Left ventricle myocardium superior (tissue), 1 donor: ENCODE measurements at regions not wholly inside any gene's neighbourhood (a gene's known extent, or its start where the extent isn't known, plus 50 kb on each side); places are given as distances from the start of the nearest gene placed in this dataset.

Experiments
- ATAC-seq: fragments of 200-7000 bp; cut with Tn5 transposase; one replicate; pipeline ENCODE4 v1.9.1; 2020; ENCODE audit warnings: mild to moderate bottlenecking, moderate library complexity
- DNase-seq: peaks from one replicate; pipeline ENCODE4 v3.0.0-alpha.2; 2020
- intact Hi-C: fragments of 100-400 bp; cut with micrococcal nuclease; formaldehyde crosslinking; loops from one replicate; pipeline ENCODE4 v1.11.0; 2022
- donor health status: DM: no; HTN: yes; CAD: no; lungs with severe emphysema.

DNA sequence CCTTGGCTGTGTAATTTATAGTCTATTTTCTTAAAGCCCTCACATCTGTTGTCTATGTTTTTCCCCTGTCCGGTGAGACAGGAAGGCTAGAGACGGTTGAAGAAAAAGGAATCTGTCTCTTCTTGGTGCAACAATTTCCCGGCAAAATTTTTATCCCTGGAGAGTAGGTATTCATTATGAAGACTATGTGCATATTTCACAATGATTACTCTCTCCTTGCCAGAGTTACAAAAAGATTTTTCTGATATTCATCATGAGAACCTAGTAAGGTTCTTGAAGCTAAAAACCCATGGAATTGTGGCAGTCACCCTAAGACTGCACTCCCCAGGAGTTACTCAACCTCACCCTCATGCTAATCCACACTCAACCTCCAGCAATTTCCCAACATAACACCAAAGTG, 55.0 kb upstream of the GHITM start:
- DNase-seq = no peak
- intact Hi-C loops = no loop called here
- no peak for ATAC-seq

DNA sequence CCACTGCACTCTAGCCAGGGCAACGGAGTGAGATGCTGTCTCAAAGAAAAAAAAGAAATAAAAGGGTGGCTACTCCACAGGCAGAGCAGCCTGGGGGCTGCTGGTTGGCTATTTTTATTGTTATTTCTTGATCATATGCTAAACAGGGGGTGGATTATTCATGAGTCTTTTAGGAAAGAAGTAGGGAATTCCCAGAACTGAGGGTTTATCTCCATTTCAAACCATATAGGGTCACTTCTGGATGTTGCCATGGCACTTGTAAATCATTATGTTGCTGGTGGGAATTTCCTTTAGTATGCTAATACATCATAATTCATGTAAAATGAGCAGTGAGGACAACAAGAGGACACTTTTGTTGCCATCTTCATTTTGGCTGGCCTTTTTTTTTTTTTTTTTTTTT, 52.1 kb upstream of the GHITM start:
- intact Hi-C loops = no loop called here
- no peak for ATAC-seq

DNA sequence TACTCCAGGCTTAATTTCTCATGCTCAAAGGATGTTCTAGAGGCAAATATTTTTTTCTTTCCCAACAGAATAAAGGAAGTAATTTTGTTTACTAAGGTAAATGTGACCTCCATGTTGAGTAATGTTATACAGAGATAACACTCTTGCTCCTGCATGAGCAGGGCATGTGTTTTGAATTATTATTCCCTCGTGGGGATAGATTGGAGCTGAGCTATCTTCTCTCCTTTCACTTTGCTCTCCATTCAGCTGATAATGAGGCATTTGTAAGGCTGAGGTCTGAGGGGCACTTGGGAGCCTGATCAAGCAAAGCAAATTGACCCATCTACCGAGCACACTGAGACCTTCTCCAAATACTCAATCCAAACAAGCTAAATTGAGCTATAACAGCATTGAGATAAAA, 50.7 kb upstream of the GHITM start:
- ATAC-seq = peak; percentile 93
- intact Hi-C loops = no loop called here
- no peak for DNase-seq

More for the DNA sequence above, 52.1 kb upstream of the GHITM start:
- no peak for DNase-seq

DNA sequence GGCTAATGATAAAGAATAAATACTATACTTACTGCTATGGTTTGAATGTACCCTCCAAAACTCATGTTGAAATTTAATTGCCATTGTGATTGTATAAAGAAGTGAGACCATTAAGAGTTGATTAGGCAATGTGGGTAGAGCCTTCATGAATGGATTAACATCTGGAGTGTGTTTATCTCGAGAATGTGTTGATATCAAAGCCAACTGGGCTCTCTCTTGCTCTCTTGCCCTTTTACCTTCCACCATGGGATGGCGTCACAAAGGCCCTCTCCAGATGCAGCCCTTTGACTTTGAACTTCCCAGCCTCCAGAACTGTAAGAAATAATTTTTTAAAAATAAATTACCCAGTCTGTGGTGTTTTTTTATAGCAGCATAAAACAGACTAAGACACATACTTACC, 50.1 kb upstream of the GHITM start:
- peak; percentile 84 for ATAC-seq
- no peak for DNase-seq
- intact Hi-C loops = no loop called here
